ENCODE measurements at regions not wholly inside any gene's neighbourhood (a gene's known extent, or its start where the extent isn't known, plus 50 kb on each side); places are given as distances from the start of the nearest gene placed in this dataset.

GRCh38 chr6:94215552-94215951, 796.2 kb upstream of the EPHA7 start:
- Histone ChIP-seq H3K36me3 (no peaks in the 10 kb centered on the region), H3K9me3 (no peaks in the 10 kb centered on the region), H3K27ac (no peak overlapping the region), H3K27me3 (no peaks in the 10 kb centered on the region), H3K4me1 (no peaks in the 10 kb centered on the region), H3K4me3 (no peak overlapping the region)
- intact Hi-C loops (cut with DNase I; ENCODE audit: low total_unique reads): no loop called here
- DNase-seq: no peak
- no peak for TF ChIP-seq POLR2A (IDR thresholded peaks at IDR 0.05)
- no peak for TF ChIP-seq CTCF (IDR thresholded peaks at IDR 0.05)

GRCh38 chr6:94213226-94213625, 793.9 kb upstream of the EPHA7 start:
- H3K4me3 ChIP-seq: no peak overlapping the region
- intact Hi-C loops (cut with DNase I; ENCODE audit: low total_unique reads): no loop called here
- no peaks in the 10 kb centered on the region for H3K27me3 ChIP-seq
- H3K36me3 ChIP-seq: no peaks in the 10 kb centered on the region
- no peaks in the 10 kb centered on the region for H3K4me1 ChIP-seq
- no peaks in the 10 kb centered on the region for H3K9me3 ChIP-seq
- no peak for DNase-seq
- TF ChIP-seq POLR2A (IDR thresholded peaks at IDR 0.05) (no peak), CTCF (IDR thresholded peaks at IDR 0.05) (no peak)
- H3K27ac ChIP-seq: no peak overlapping the region

- intact Hi-C loops (cut with DNase I; ENCODE audit: low total_unique reads): no loop called here
- H3K9me3 ChIP-seq: no peaks in the 10 kb centered on the region
- H3K4me1 ChIP-seq: no peaks in the 10 kb centered on the region
- no peak for DNase-seq
- H3K36me3 ChIP-seq: no peaks in the 10 kb centered on the region
- H3K4me3 ChIP-seq: no peak overlapping the region
- no peak overlapping the region for H3K27ac ChIP-seq
- H3K27me3 ChIP-seq: no peaks in the 10 kb centered on the region
- TF ChIP-seq POLR2A (IDR thresholded peaks at IDR 0.05) (no peak), CTCF (IDR thresholded peaks at IDR 0.05) (no peak)
These were observed 777.5 kb upstream of the EPHA7 start for GRCh38 chr6:94196891-94197290.

- intact Hi-C loops (cut with DNase I; ENCODE audit: low total_unique reads): no loop called here
- H3K4me3 ChIP-seq: no peak overlapping the region
- peaks cover 0 to 2% of the 10 kb centered on the region in 2 donors for H3K9me3 ChIP-seq
These were observed 770.7 kb upstream of the EPHA7 start for GRCh38 chr6:94190030-94190429.

More at GRCh38 chr6:94190030-94190429, 770.7 kb upstream of the EPHA7 start:
- Histone ChIP-seq H3K27me3 (no peaks in the 10 kb centered on the region), H3K27ac (no peak overlapping the region), H3K36me3 (no peaks in the 10 kb centered on the region), H3K4me1 (no peaks in the 10 kb centered on the region)
- TF ChIP-seq POLR2A (IDR thresholded peaks at IDR 0.05) (no peak), CTCF (IDR thresholded peaks at IDR 0.05) (no peak)
- DNase-seq: no peak
